ENCODE measurements at regions not wholly inside any gene's neighbourhood (a gene's known extent, or its start where the extent isn't known, plus 50 kb on each side); places are given as distances from the start of the nearest gene placed in this dataset.

DNA sequence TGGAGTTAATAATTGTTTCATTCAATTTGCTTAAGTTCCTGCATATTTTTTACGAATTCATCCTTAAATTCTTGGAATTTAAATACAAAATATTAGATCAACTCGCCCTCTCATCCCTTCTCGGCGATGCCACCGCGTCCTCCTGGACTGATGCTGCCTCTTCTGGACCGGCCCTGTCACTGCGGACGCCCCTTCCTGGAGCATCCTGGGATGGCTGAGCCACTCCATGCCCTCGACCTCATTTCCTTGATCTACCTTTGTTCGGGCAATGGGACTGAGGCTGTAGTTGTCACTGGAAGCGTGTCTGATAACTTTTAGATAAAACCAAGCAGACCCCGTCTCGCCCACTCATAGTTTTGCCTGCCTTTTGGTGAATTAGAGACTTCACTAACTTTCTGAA is 283.7 kb downstream of the TEX29 start:
- TF ChIP-seq JUND (IDR thresholded peaks at IDR 0.05; ENCODE audit: low read depth) = no peak
- in situ Hi-C loops (cut with HindIII; ENCODE audit: low pct_unique_long_range_greater_than_20kb, low sequenced_read_pairs) = no loop called here
- DNase-seq (ENCODE audit: low read depth in 1 of 2, low spot score in 1 of 2) = no peak

DNA sequence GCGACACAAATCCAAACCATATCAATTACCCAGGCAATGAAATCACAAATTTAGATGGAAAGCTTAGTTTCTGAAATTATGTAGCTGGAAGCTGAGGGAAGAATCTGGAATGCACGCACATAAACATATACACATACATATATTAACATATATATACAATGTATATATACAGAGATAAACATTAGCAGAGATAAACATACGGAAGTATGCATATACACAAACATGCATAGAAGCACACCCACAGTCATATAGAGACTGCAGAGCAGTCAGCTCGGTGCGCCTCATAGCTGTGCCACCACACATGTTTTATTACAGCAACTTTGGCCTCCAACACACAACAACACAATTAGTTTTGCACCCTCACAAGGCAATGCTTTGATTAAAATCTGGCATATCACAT is 288.1 kb downstream of the TEX29 start:
- no peak for TF ChIP-seq JUND (IDR thresholded peaks at IDR 0.05; ENCODE audit: low read depth)
- no peak for DNase-seq (ENCODE audit: low read depth in 1 of 2, low spot score in 1 of 2)
- in situ Hi-C loops (cut with HindIII; ENCODE audit: low pct_unique_long_range_greater_than_20kb, low sequenced_read_pairs) = no loop called here

DNA sequence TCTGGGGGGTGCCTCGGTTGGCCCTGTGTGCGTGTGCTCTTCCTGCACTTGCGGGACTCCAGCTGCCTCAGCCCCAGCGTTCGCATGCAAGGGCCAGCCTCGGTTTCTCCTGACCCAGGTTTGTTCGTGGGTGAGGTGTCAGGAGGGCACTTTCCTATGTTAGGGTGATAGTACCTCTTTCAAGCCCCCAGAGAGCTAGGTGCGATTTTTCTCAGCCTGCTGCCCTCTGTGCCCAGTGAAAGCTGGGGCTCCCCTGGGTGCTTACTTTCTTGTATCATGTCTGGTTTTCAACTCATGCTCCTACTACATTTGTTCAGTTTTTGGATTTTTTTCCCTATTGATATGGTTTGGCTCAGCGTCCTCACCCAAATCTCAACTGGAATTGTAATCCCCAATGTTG is 289.2 kb downstream of the TEX29 start:
- in situ Hi-C loops (cut with HindIII; ENCODE audit: low pct_unique_long_range_greater_than_20kb, low sequenced_read_pairs) = no loop called here
- no peak for TF ChIP-seq JUND (IDR thresholded peaks at IDR 0.05; ENCODE audit: low read depth)
- DNase-seq (ENCODE audit: low read depth in 1 of 2, low spot score in 1 of 2) = no peak

DNA sequence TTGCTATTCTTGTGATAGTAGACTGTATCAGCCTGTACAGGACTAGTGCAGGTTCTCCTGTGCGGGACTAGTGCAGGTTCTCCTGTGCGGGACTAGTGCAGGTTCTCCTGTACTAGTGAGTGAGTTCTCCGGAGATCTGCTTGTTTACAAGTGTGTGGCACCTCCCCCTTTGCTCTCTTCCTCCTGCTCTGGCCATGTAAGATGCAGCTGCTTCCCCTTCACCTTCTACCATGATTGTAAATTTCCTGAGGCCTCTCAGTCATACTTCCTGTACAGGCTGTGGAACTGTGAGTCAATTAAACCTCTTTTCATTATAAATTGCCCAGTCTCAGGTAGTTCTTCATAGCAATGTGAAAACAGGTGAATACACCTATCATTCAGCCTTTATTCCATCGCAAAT is 289.6 kb downstream of the TEX29 start:
- no peak for DNase-seq (ENCODE audit: low read depth in 1 of 2, low spot score in 1 of 2)
- no peak for TF ChIP-seq JUND (IDR thresholded peaks at IDR 0.05; ENCODE audit: low read depth)
- in situ Hi-C loops (cut with HindIII; ENCODE audit: low pct_unique_long_range_greater_than_20kb, low sequenced_read_pairs) = no loop called here

DNA sequence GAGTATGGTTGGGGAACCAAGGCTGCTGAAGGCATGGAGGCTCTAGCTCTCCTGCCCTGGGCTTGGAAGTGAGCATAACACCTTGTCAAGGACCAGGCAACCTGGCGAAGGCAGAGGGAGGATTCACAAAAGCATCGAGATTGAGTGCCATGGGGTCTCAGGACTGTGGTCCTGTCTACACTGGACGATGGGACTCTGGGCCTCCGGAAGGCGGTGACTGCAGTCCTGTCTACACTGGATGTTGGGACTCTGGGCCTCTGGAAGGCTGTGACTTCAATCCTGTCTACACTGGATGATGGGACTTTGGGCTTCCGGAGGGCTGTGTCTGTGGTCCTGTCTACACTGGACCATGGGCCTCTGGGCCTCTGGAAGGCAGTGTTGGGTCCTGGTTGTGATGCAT is 290.4 kb downstream of the TEX29 start:
- in situ Hi-C loops (cut with HindIII; ENCODE audit: low pct_unique_long_range_greater_than_20kb, low sequenced_read_pairs) = no loop called here
- TF ChIP-seq JUND (IDR thresholded peaks at IDR 0.05; ENCODE audit: low read depth) = no peak
- no peak for DNase-seq (ENCODE audit: low read depth in 1 of 2, low spot score in 1 of 2)

DNA sequence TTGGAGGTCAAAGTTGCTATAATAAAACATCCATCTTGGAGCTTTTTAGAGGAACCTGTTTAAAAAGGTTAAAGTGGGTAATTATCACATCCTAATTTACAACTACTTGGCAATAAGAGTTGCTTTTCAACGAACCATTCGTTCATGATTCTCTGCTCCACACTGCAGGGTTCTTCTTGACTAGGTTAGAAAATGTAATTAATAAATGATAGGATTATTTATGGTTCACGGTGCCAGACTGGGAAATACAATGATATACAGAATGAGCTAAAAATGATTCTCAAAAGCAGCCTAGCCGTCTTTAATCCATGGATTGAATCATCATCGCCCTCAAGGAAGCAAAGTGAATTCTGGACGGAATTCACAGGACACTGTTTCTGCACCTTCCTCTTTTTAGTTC is 291.2 kb downstream of the TEX29 start:
- no peak for TF ChIP-seq JUND (IDR thresholded peaks at IDR 0.05; ENCODE audit: low read depth)
- no peak for DNase-seq (ENCODE audit: low read depth in 1 of 2, low spot score in 1 of 2)

DNA sequence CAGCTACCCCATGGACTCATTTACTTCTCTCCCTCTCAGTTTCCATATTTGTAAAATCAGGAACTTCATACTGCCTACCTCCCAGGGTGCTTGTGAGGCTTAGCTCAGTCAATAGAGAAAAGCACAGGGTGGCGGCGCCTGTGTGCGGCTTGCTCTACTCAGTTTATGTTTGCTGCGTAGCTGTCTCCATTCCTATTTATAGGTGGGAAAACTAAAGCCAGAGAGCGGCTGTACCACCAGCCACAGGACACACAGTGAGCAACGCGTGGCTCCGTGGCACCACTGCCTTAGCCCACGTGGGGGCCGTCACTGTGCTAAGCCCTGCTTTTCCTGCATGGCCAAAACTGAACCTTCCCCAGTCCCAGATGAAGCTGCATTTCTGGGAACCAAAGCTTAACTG is 292.4 kb downstream of the TEX29 start:
- DNase-seq (ENCODE audit: low read depth in 1 of 2, low spot score in 1 of 2) = no peak
- TF ChIP-seq JUND (IDR thresholded peaks at IDR 0.05; ENCODE audit: low read depth) = no peak
- in situ Hi-C loops (cut with HindIII; ENCODE audit: low pct_unique_long_range_greater_than_20kb, low sequenced_read_pairs) = no loop called here

More for the DNA sequence above, 291.2 kb downstream of the TEX29 start:
- in situ Hi-C loops (cut with HindIII; ENCODE audit: low pct_unique_long_range_greater_than_20kb, low sequenced_read_pairs) = no loop called here

DNA sequence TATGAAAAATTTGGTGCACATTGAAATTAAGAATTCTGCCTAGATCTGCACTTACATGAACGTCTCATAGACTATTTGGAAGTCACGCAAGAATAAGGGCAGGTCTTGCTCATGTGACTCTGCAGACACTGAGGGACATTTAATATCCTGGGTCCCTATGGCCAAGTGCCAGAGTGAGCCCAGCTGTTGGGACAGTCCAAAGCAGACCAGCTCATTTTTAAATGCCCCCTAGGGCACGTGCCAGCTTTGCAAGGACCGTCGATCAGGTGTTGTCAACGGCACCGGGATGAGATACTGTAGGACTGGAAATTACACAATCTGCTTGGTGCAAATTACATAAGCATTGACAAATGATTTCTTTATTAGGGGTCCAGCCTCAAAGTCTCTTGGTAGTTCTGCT is 293.6 kb downstream of the TEX29 start:
- in situ Hi-C loops (cut with HindIII; ENCODE audit: low pct_unique_long_range_greater_than_20kb, low sequenced_read_pairs) = no loop called here
- DNase-seq (ENCODE audit: low read depth in 1 of 2, low spot score in 1 of 2) = no peak
- no peak for TF ChIP-seq JUND (IDR thresholded peaks at IDR 0.05; ENCODE audit: low read depth)

DNA sequence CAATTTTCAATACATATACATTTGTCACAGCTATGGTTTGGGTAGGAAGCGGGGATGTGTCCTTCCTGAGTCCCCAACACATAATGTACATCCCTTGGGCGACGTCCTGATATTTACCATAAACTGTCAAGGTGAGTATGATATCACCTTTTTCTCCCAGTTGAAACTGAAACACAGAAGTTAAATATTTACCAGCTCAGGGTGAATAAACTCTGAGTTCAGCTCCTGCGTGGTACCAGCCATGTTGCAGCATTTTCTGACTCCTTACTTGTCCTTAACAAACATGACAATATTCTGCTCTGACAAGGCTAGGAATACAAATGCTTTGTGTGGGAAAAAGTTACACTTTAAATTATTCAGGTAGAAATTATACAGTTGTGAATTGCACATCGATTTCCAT is 294.2 kb downstream of the TEX29 start:
- TF ChIP-seq JUND (IDR thresholded peaks at IDR 0.05; ENCODE audit: low read depth) = no peak
- in situ Hi-C loops (cut with HindIII; ENCODE audit: low pct_unique_long_range_greater_than_20kb, low sequenced_read_pairs) = no loop called here
- no peak for DNase-seq (ENCODE audit: low read depth in 1 of 2, low spot score in 1 of 2)

DNA sequence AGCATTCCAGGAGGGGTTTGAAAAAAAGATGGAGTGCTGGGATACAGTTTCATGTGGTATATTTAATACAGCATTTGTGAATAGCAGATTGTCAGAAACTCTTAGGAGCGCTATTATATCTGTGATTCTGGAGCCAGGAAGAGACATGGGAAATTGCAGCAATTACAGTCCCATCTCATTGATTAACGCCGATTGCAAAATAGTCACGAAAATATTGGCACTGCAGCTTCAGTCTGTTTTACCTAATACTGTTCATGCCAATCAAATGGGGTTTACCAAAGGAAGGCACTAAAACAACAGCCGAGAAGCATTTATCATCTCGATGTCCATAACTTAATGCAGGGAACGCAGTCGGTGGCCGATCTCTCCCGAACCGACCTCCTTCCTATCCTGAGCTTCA is 295.8 kb downstream of the TEX29 start:
- in situ Hi-C loops (cut with HindIII; ENCODE audit: low pct_unique_long_range_greater_than_20kb, low sequenced_read_pairs) = no loop called here
- no peak for DNase-seq (ENCODE audit: low read depth in 1 of 2, low spot score in 1 of 2)
- no peak for TF ChIP-seq JUND (IDR thresholded peaks at IDR 0.05; ENCODE audit: low read depth)

DNA sequence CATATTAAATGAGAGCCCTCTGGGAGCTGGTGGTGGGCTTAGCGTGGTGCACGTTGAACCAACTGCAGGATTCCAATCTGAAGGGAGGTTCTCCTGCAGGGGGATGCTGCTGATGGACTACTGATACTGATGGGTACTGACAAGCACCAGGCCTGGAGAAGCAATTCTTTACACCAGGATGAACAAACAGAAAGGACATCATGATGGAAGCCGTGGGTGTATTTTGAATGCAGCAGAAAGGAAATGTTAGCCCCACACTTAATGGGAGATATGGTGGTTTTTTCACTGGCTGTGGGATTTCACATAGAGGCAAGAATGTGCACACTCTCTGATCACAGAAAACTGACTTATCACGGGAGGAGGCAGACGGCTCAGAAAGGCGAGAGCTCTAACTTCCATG is 299.7 kb downstream of the TEX29 start:
- in situ Hi-C loops (cut with HindIII; ENCODE audit: low pct_unique_long_range_greater_than_20kb, low sequenced_read_pairs) = no loop called here
- no peak for TF ChIP-seq JUND (IDR thresholded peaks at IDR 0.05; ENCODE audit: low read depth)

DNA sequence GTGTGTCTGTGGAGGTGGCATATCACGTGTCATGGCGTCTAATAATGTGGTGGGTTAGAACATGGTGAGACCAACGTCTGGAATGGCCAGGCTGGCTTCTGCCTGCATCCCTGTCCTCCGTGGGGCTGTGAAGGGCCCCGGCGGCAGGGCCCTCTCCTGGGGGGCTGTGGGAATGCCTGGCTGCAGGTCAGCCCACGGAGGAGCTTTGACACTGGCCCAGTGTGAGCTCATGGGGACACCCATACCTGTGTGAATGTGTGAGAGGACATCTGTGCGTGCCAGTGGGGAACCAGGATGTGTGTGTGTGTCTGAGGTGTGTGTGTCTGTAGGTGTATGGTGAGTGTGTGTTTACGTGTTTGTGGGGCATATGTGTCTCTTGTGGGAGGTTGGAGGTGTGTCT is 300.1 kb downstream of the TEX29 start:
- TF ChIP-seq JUND (IDR thresholded peaks at IDR 0.05; ENCODE audit: low read depth) = no peak
- no peak for DNase-seq (ENCODE audit: low read depth in 1 of 2, low spot score in 1 of 2)
- in situ Hi-C loops (cut with HindIII; ENCODE audit: low pct_unique_long_range_greater_than_20kb, low sequenced_read_pairs) = no loop called here

More for the DNA sequence above, 299.7 kb downstream of the TEX29 start:
- no peak for DNase-seq (ENCODE audit: low read depth in 1 of 2, low spot score in 1 of 2)

DNA sequence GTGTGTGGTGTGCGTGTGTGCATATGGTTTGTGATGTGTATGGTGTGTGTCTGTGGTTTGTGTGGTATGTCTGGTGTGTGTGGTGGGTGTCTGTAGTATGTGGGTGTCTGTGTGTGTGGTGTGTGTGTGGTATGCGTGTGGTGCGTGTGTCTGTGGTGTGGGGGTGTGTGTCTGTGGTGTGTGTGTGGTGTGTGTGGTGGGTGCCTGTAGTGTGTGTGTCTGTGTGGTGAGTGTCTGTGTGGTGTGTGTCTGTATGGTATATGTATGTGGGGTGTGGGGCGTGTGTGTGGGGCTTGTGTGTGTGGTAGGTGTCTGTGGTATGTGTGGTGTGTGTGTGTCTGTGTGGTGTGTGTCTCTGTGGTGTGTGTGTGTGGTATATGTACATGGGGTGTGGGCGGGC is 300.7 kb downstream of the TEX29 start:
- no peak for DNase-seq (ENCODE audit: low read depth in 1 of 2, low spot score in 1 of 2)
- in situ Hi-C loops (cut with HindIII; ENCODE audit: low pct_unique_long_range_greater_than_20kb, low sequenced_read_pairs) = no loop called here
- TF ChIP-seq JUND (IDR thresholded peaks at IDR 0.05; ENCODE audit: low read depth) = no peak

DNA sequence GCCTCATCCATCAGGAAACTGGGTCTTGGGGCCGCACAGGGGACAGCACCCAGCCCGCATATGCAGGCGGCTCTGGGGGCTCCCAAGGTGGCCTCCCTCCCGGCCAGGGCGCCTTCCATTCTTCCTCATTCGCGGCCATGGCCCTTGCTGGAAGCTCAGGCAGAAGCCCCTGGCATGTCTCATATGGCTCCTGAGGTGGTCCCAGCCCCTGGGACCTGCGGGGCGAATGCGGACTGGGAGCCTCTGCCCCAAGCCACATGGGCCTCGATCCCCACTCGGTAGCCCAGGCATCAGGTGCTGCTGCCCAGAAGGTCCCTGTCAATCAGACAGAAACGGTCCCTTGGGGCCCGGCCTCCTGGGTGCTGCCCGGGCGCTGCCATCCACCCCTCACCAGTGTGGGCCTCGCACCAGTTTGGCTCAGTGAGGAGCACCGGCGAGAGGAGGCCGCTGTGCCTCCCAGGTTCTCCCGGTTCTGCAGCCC is 301.6 kb downstream of the TEX29 start:
- peak in 1 of 2 experiments; percentile 3 for DNase-seq (ENCODE audit: low read depth in 1 of 2, low spot score in 1 of 2)
- in situ Hi-C loops (cut with HindIII; ENCODE audit: low pct_unique_long_range_greater_than_20kb, low sequenced_read_pairs) = no loop called here
- no peak for TF ChIP-seq JUND (IDR thresholded peaks at IDR 0.05; ENCODE audit: low read depth)

Data from T47D (cell line).